ENCODE measurements at regions not wholly inside any gene's neighbourhood (a gene's known extent, or its start where the extent isn't known, plus 50 kb on each side); places are given as distances from the start of the nearest gene placed in this dataset.

GRCh38 chr22:23402275-23403151, 177.6 kb downstream of the IGLL1 start (continued):
- TF ChIP-seq ZIC2 (tag by site-specific recombination; IDR thresholded peaks at IDR 0.05) (peak; percentile 51; the same call in 1 of the 2 replicates), ZEB2 (tag by site-specific recombination; IDR thresholded peaks at IDR 0.05) (no peak), ZBTB20 (tag by site-specific recombination; IDR thresholded peaks at IDR 0.05) (peak; percentile 29; the same call in 1 of the 2 replicates), ZNF692 (tag by site-specific recombination; IDR thresholded peaks at IDR 0.05) (peak; percentile 26; the same call in 1 of the 2 replicates), BCL11A (tag by site-specific recombination; IDR thresholded peaks at IDR 0.05; ENCODE audit: low read depth) (no peak), KLF7 (tag by site-specific recombination; IDR thresholded peaks at IDR 0.05; ENCODE audit: borderline replicate concordance) (no peak), ZNF239 (tag by site-specific recombination; IDR thresholded peaks at IDR 0.05) (no peak), ZNF335 (tag by site-specific recombination; conservative IDR thresholded peaks at IDR 0.05) (peak; percentile 89), ZNF792 (tag by site-specific recombination; IDR thresholded peaks at IDR 0.05) (no peak), ZNF121 (tag by site-specific recombination; IDR thresholded peaks at IDR 0.05) (0 out of 2 replicates have a peak, but pooled peaks have one; percentile 28), PRDM1 (tag by site-specific recombination; IDR thresholded peaks at IDR 0.05) (no peak), SALL2 (tag by site-specific recombination; IDR thresholded peaks at IDR 0.05; ENCODE audit: borderline replicate concordance) (no peak), GLIS2 (tag by site-specific recombination; IDR thresholded peaks at IDR 0.05) (0 out of 2 replicates have a peak, but pooled peaks have one; percentile 18), GLIS1 (tag by site-specific recombination; IDR thresholded peaks at IDR 0.05) (peak; percentile 49), SP2 (tag by site-specific recombination; IDR thresholded peaks at IDR 0.05) (peak; percentile 56), ZNF561 (tag by site-specific recombination; IDR thresholded peaks at IDR 0.05; ENCODE audit: borderline replicate concordance) (peak; percentile 59; the same call in 1 of the 2 replicates), ZNF23 (tag by site-specific recombination; IDR thresholded peaks at IDR 0.05; ENCODE audit: borderline replicate concordance) (no peak)

- Histone ChIP-seq H3K36me3 (ENCODE audit: control insufficient read depth in 2 of 2, insufficient read depth in 1 of 2, low read length in 2 of 2) (no peaks in the 10 kb centered on the region), H3K4me3 (ENCODE audit: low read depth, low read length) (peak overlapping the region; percentile 37), H3K4me1 (ENCODE audit: control insufficient read depth, insufficient read depth, low read length) (peaks cover 3% of the 10 kb centered on the region; the same call in 1 of the 2 replicates), H3K9me3 (ENCODE audit: control insufficient read depth, insufficient read depth, low read depth, low read length) (no peaks in the 10 kb centered on the region), H3K27ac (ENCODE audit: extremely low read depth, low read depth, low read length) (peak overlapping the region; percentile 44; the same call in 1 of the 2 replicates)
- ChIA-PET CTCF (interaction anchor here (0.6 to 0.8 kb wide), 6 partner anchors 16 to 344 kb away, joined by 3 read pairs; no protein-coding TSS in a partner anchor), POLR2A (no interaction called here)
- TF ChIP-seq GLIS2 (tag by site-specific recombination; IDR thresholded peaks at IDR 0.05) (peak; percentile 44), ZNF777 (tag by site-specific recombination; IDR thresholded peaks at IDR 0.05; ENCODE audit: borderline replicate concordance) (0 out of 2 replicates have a peak, but pooled peaks have one; percentile 22), ZNF2 (tag by site-specific recombination; IDR thresholded peaks at IDR 0.05) (no peak), ZNF138 (tag by site-specific recombination; IDR thresholded peaks at IDR 0.05; ENCODE audit: borderline replicate concordance) (no peak), ZNF37A (tag by site-specific recombination; IDR thresholded peaks at IDR 0.05) (no peak), ZNF280C (tag by site-specific recombination; IDR thresholded peaks at IDR 0.05) (no peak), PATZ1 (tag by site-specific recombination; IDR thresholded peaks at IDR 0.05) (peak; percentile 56; the same call in 1 of the 2 replicates), ZNF398 (tag by site-specific recombination; IDR thresholded peaks at IDR 0.05) (0 out of 2 replicates have a peak, but pooled peaks have one; percentile 9), CTCF (tag by site-specific recombination; IDR thresholded peaks at IDR 0.05) (no peak), ZNF423 (tag by site-specific recombination; IDR thresholded peaks at IDR 0.05) (no peak), ZNF629 (tag by site-specific recombination; IDR thresholded peaks at IDR 0.05) (no peak)
Measured at GRCh38 chr22:23401910-23402274, 178.2 kb downstream of the IGLL1 start.

Data from HEK293 (cell line).